ENCODE measurements at regions not wholly inside any gene's neighbourhood (a gene's known extent, or its start where the extent isn't known, plus 50 kb on each side); places are given as distances from the start of the nearest gene placed in this dataset.
"Not testable (repeated sequence)": the region's sequence is repeated elsewhere in the genome, so short reads cannot be mapped to it uniquely, and the experiment has no call there.

DNA sequence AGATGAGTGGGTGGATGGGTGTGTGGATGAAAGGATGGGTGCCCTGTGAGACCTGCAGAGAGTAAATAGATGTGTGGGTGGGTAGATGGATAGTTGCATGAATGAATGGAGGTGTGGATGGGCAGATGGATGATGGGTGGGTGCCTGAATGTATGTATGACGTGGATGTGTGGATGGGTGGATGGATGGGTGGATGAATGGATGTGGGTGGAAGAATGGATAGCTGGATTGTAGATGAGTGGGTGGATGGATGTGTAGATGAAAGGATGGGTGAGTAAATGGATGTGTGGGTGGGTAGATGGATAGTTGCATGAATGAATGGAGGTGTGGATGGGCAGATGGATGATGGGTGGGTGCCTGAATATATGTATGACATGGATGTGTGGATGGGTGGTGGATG lies 374.7 kb downstream of the BRD1 start:
- TF ChIP-seq POLR2AphosphoS5 (IDR thresholded peaks at IDR 0.05; ENCODE audit: borderline replicate concordance, low read depth, low read length); EZH2 (IDR thresholded peaks at IDR 0.05): not testable (repeated sequence)
